GM04503 (cell line): ENCODE measurements at regions not wholly inside any gene's neighbourhood (a gene's known extent, or its start where the extent isn't known, plus 50 kb on each side); places are given as distances from the start of the nearest gene placed in this dataset.
"Not testable (repeated sequence)": the region's sequence is repeated elsewhere in the genome, so short reads cannot be mapped to it uniquely, and the experiment has no call there.

Experiments
- DNase-seq: peaks from one replicate; pipeline ENCODE4 v3.0.0-alpha.2; 2012; ENCODE audit warnings: low read depth

GRCh38 chr9:108062680-108063079, 573.1 kb upstream of the KLF4 start:
- no peak for DNase-seq

GRCh38 chr9:108060175-108060574, 570.6 kb upstream of the KLF4 start:
- no peak for DNase-seq

GRCh38 chr9:108058135-108058814, 568.7 kb upstream of the KLF4 start:
- DNase-seq: no peak

GRCh38 chr9:108057421-108058134, 568.0 kb upstream of the KLF4 start:
- DNase-seq: peak; percentile 95

- DNase-seq: peak; percentile 69
These were observed 567.3 kb upstream of the KLF4 start for GRCh38 chr9:108056805-108057386.

- no peak for DNase-seq
These were observed 566.7 kb upstream of the KLF4 start for GRCh38 chr9:108056084-108056804.

- no peak for DNase-seq
These were observed 564.6 kb upstream of the KLF4 start for GRCh38 chr9:108054131-108054630.

- no peak for DNase-seq
These were observed 564.0 kb upstream of the KLF4 start for GRCh38 chr9:108053555-108054061.

GRCh38 chr9:108052431-108053080, 563.0 kb upstream of the KLF4 start:
- no peak for DNase-seq

- DNase-seq: no peak
These were observed 561.3 kb upstream of the KLF4 start for GRCh38 chr9:108050894-108051293.

- DNase-seq: no peak
These were observed 560.3 kb upstream of the KLF4 start for GRCh38 chr9:108049671-108050494.

- DNase-seq: peak; percentile 88
These were observed 559.5 kb upstream of the KLF4 start for GRCh38 chr9:108049026-108049607.

GRCh38 chr9:108048406-108049025, 558.9 kb upstream of the KLF4 start:
- DNase-seq: no peak

- not testable (repeated sequence) for DNase-seq
These were observed 558.2 kb upstream of the KLF4 start for GRCh38 chr9:108047777-108048176.

GRCh38 chr9:108047264-108047663, 557.7 kb upstream of the KLF4 start:
- DNase-seq: peak; percentile 39

GRCh38 chr9:108045851-108046250, 556.3 kb upstream of the KLF4 start:
- no peak for DNase-seq

GRCh38 chr9:108043585-108043984, 554.0 kb upstream of the KLF4 start:
- DNase-seq: no peak

- DNase-seq: peak; percentile 54
These were observed 552.0 kb upstream of the KLF4 start for GRCh38 chr9:108041551-108041950.

- no peak for DNase-seq
These were observed 551.2 kb upstream of the KLF4 start for GRCh38 chr9:108040783-108041182.

GRCh38 chr9:108039493-108039892, 549.9 kb upstream of the KLF4 start:
- DNase-seq: no peak
